Vagina (tissue), 2 donors: ENCODE measurements at regions not wholly inside any gene's neighbourhood (a gene's known extent, or its start where the extent isn't known, plus 50 kb on each side); places are given as distances from the start of the nearest gene placed in this dataset.

Source experiments
- DNase-seq, 2 donors: peaks; one replicate each; pipeline ENCODE4 v3.0.0-alpha.2; 2017; ENCODE audit errors: extremely low spot score in 2 of 2
- H3K27ac ChIP-seq: fragments of 200-600 bp; sonication (generic); one replicate; pipeline ENCODE4 v1.5.1; 2019
- H3K27me3 ChIP-seq: fragments of 200-600 bp; sonication (generic); one replicate; pipeline ENCODE4 v1.5.1; 2019
- H3K36me3 ChIP-seq, 2 donors: fragments of 200-600 bp; sonication (generic); one replicate each; pipeline ENCODE4 v1.5.1; 2017 to 2019
- H3K4me1 ChIP-seq: fragments of 200-600 bp; sonication (generic); one replicate; pipeline ENCODE4 v1.5.1; 2019
- H3K4me3 ChIP-seq, 2 donors: fragments of 200-600 bp; sonication (generic); 1 replicate in 1 of 2; 2 replicates in 1 of 2; pipeline ENCODE4 v1.5.1; 2016 to 2019
- H3K9me3 ChIP-seq: fragments of 200-600 bp; sonication (generic); one replicate; pipeline ENCODE4 v1.5.1; 2019
- POLR2A ChIP-seq, 2 donors: fragments of 450-650 bp; IDR thresholded peaks; one replicate each; pipeline ENCODE4 v1.6.1; 2017; ENCODE audit warnings: antibody characterized with exemption in 2 of 2, mild to moderate bottlenecking in 2 of 2, moderate library complexity in 2 of 2
- POLR2AphosphoS5 ChIP-seq, 2 donors: sonication (generic); formaldehyde crosslinking; IDR thresholded peaks; one replicate each; pipeline ENCODE4 v1.9.0; 2017; ENCODE audit warnings: antibody characterized with exemption in 2 of 2, mild to moderate bottlenecking in 2 of 2, low read depth in 1 of 2; ENCODE audit not compliant: insufficient read depth in 1 of 2
- intact Hi-C: fragments of 100-400 bp; cut with DNase I; formaldehyde crosslinking; loops from one replicate; pipeline ENCODE4 v1.15.1; 2023
- TF ChIP-seq, protein P1 (sequence below), 3 experiments: fragments of 450-650 bp in 2 of 3; fragments of 200-600 bp in 1 of 3; sonication (generic) in 1 of 3; IDR thresholded peaks; one replicate each; pipeline ENCODE4 v1.5.1; 2017 to 2019; ENCODE audit warnings: antibody characterized with exemption in 3 of 3, mild to moderate bottlenecking in 2 of 3, moderate library complexity in 2 of 3

DNA sequence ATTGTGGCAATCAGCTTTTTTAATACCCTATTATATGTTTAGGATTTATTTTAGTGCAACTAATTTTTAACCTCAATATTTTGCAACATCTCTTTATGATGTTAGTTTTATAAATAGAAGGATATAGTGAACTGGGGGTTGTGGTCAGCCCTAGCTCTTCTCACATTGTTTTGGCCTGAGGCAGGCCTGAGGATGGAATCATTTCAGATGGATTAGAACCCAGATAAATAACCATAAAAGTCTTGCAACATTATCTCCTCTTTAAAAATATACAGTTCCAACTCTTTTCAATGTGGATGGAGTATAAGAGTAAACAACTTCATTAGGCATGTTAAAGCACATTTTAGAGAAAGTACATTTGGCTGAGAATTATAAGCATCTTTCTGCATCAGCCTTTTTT, 522.7 kb downstream of the NR2F1-AS1 start:
- no peaks in the 10 kb centered on the region for H3K4me1 ChIP-seq
- intact Hi-C loops = no loop called here
- no peaks in the 10 kb centered on the region for H3K27me3 ChIP-seq
- H3K4me3 ChIP-seq = no peak overlapping the region
- no peak for TF ChIP-seq POLR2A (IDR thresholded peaks at IDR 0.05)
- no peak for TF ChIP-seq POLR2AphosphoS5 (IDR thresholded peaks at IDR 0.05; ENCODE audit: insufficient read depth in 1 of 2, low read depth in 1 of 2)
- TF ChIP-seq, protein P1, sequence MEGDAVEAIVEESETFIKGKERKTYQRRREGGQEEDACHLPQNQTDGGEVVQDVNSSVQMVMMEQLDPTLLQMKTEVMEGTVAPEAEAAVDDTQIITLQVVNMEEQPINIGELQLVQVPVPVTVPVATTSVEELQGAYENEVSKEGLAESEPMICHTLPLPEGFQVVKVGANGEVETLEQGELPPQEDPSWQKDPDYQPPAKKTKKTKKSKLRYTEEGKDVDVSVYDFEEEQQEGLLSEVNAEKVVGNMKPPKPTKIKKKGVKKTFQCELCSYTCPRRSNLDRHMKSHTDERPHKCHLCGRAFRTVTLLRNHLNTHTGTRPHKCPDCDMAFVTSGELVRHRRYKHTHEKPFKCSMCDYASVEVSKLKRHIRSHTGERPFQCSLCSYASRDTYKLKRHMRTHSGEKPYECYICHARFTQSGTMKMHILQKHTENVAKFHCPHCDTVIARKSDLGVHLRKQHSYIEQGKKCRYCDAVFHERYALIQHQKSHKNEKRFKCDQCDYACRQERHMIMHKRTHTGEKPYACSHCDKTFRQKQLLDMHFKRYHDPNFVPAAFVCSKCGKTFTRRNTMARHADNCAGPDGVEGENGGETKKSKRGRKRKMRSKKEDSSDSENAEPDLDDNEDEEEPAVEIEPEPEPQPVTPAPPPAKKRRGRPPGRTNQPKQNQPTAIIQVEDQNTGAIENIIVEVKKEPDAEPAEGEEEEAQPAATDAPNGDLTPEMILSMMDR (IDR thresholded peaks at IDR 0.05) = no peak
- no peak for DNase-seq
- H3K36me3 ChIP-seq = no peaks in the 10 kb centered on the region
- H3K9me3 ChIP-seq = no peaks in the 10 kb centered on the region
- H3K27ac ChIP-seq = no peak overlapping the region

DNA sequence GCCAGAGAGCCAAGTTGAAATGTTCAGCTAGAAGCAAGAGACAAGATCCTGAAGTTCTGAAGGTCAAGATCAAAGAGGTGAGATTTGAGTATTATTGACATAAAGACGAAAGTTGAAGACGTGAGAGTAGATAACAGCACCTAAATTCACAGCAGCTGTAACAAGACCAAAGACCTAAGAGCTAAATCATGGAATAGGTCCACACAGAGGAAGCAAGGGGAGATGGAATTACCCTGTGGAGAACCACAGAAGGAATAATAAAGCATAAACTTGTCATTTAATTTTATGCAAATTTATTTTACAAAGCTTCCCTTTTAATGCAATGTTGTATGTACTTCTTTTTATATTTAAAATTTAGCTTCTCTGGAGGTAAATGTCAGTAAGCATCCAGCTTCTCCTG, 523.7 kb downstream of the NR2F1-AS1 start:
- no peak for DNase-seq
- Histone ChIP-seq H3K9me3 (no peaks in the 10 kb centered on the region), H3K4me1 (no peaks in the 10 kb centered on the region), H3K27ac (no peak overlapping the region), H3K27me3 (no peaks in the 10 kb centered on the region), H3K36me3 (no peaks in the 10 kb centered on the region), H3K4me3 (no peak overlapping the region)
- TF ChIP-seq, protein P1 (IDR thresholded peaks at IDR 0.05) = no peak
- TF ChIP-seq POLR2AphosphoS5 (IDR thresholded peaks at IDR 0.05; ENCODE audit: insufficient read depth in 1 of 2, low read depth in 1 of 2) (no peak), POLR2A (IDR thresholded peaks at IDR 0.05) (no peak)
- intact Hi-C loops = no loop called here

- H3K4me3 ChIP-seq = no peak overlapping the region
- H3K9me3 ChIP-seq = no peaks in the 10 kb centered on the region
- TF ChIP-seq, protein P1 (IDR thresholded peaks at IDR 0.05) = no peak
- TF ChIP-seq POLR2AphosphoS5 (IDR thresholded peaks at IDR 0.05; ENCODE audit: insufficient read depth in 1 of 2, low read depth in 1 of 2) (no peak), POLR2A (IDR thresholded peaks at IDR 0.05) (no peak)
- no peak overlapping the region for H3K27ac ChIP-seq
- H3K4me1 ChIP-seq = no peaks in the 10 kb centered on the region
- DNase-seq = no peak
- no peaks in the 10 kb centered on the region for H3K27me3 ChIP-seq
- intact Hi-C loops = no loop called here
- no peaks in the 10 kb centered on the region for H3K36me3 ChIP-seq
Observed at GRCh38 chr5:93055971-93056370, 525.0 kb downstream of the NR2F1-AS1 start.

GRCh38 chr5:93055561-93055960, 525.5 kb downstream of the NR2F1-AS1 start:
- DNase-seq = no peak
- Histone ChIP-seq H3K4me1 (no peaks in the 10 kb centered on the region), H3K27ac (no peak overlapping the region), H3K9me3 (no peaks in the 10 kb centered on the region), H3K36me3 (no peaks in the 10 kb centered on the region), H3K27me3 (no peaks in the 10 kb centered on the region), H3K4me3 (no peak overlapping the region)
- TF ChIP-seq, protein P1 (IDR thresholded peaks at IDR 0.05) = no peak
- no peak for TF ChIP-seq POLR2A (IDR thresholded peaks at IDR 0.05)
- TF ChIP-seq POLR2AphosphoS5 (IDR thresholded peaks at IDR 0.05; ENCODE audit: insufficient read depth in 1 of 2, low read depth in 1 of 2) = no peak
- intact Hi-C loops = no loop called here

- intact Hi-C loops = no loop called here
- TF ChIP-seq POLR2A (IDR thresholded peaks at IDR 0.05) (no peak), POLR2AphosphoS5 (IDR thresholded peaks at IDR 0.05; ENCODE audit: insufficient read depth in 1 of 2, low read depth in 1 of 2) (no peak)
- TF ChIP-seq, protein P1 (IDR thresholded peaks at IDR 0.05) = no peak
- H3K27me3 ChIP-seq = no peaks in the 10 kb centered on the region
Observed at GRCh38 chr5:93054424-93055163, 526.4 kb downstream of the NR2F1-AS1 start.

More at GRCh38 chr5:93054424-93055163, 526.4 kb downstream of the NR2F1-AS1 start:
- H3K27ac ChIP-seq = no peak overlapping the region
- H3K4me3 ChIP-seq = no peak overlapping the region
- DNase-seq = no peak
- no peaks in the 10 kb centered on the region for H3K4me1 ChIP-seq
- no peaks in the 10 kb centered on the region for H3K9me3 ChIP-seq
- H3K36me3 ChIP-seq = no peaks in the 10 kb centered on the region
